CD4-positive, alpha-beta T cell (primary cell): ENCODE measurements at regions not wholly inside any gene's neighbourhood (a gene's known extent, or its start where the extent isn't known, plus 50 kb on each side); places are given as distances from the start of the nearest gene placed in this dataset.

Source experiments
- ATAC-seq: fragments of 200-7000 bp; cut with Tn5 transposase; one replicate; pipeline ENCODE4 v1.10.0; 2022; ENCODE audit warnings: mild to moderate bottlenecking; ENCODE audit not compliant: poor library complexity
- CTCF ChIA-PET: fragments of 350-600 bp; sonication (Branson Sonifier 250); formaldehyde crosslinking; loops from one replicate; lab custom pipeline; 2021; ENCODE audit warnings: antibody characterized with exemption, inconsistent platforms; lab: Charles Lee
- POLR2A ChIA-PET: fragments of 350-600 bp; sonication (Branson Sonifier 250); formaldehyde crosslinking; loops from one replicate; lab custom pipeline; 2021; ENCODE audit warnings: antibody characterized with exemption, inconsistent platforms; lab: Charles Lee
- DNase-seq, 14 experiments: peaks; one replicate each; pipeline ENCODE4 v3.0.0-alpha.2; 2013 to 2020; ENCODE audit warnings: mixed read lengths in 2 of 14
- H3K27ac ChIP-seq, 2 donors: one replicate each; pipeline versions ENCODE4 v1.5.1 to v1.7.0; 2013; ENCODE audit warnings: low read length in 2 of 2, low read depth in 1 of 2, mild to moderate bottlenecking in 1 of 2
- H3K27me3 ChIP-seq, 2 experiments: 1 replicate in 1 of 2; 2 replicates in 1 of 2; pipeline versions ENCODE4 v1.6.1 to v1.7.0; 2013; ENCODE audit warnings: low read length in 2 of 2, control low read depth in 1 of 2, mild to moderate bottlenecking in 1 of 2, moderate library complexity in 1 of 2; ENCODE audit not compliant: insufficient read depth in 2 of 2, control insufficient read depth in 1 of 2
- H3K36me3 ChIP-seq: one replicate; pipeline ENCODE4 v1.6.1; 2013; ENCODE audit warnings: low read length, control low read depth; ENCODE audit not compliant: insufficient read depth
- H3K4me1 ChIP-seq: one replicate; pipeline ENCODE4 v1.6.1; 2013; ENCODE audit warnings: low read length, control low read depth; ENCODE audit not compliant: insufficient read depth
- H3K4me3 ChIP-seq: one replicate; pipeline ENCODE4 v1.5.1; 2013; ENCODE audit warnings: mild to moderate bottlenecking, low read length, moderate library complexity
- H3K9me3 ChIP-seq, 2 experiments: 1 replicate in 1 of 2; 2 replicates in 1 of 2; pipeline versions ENCODE4 v1.6.1 to v1.7.0; 2013; ENCODE audit warnings: low read length in 2 of 2, mild to moderate bottlenecking in 2 of 2, control low read depth in 1 of 2, moderate library complexity in 1 of 2; ENCODE audit not compliant: control insufficient read depth in 1 of 2, insufficient read depth in 1 of 2
- H3K27ac Mint-ChIP-seq: one replicate; pipeline ENCODE4 v1.8.0; 2020; ENCODE audit warnings: mixed read lengths
- H3K27me3 Mint-ChIP-seq: one replicate; pipeline ENCODE4 v1.8.0; 2021; ENCODE audit warnings: mixed read lengths
- H3K36me3 Mint-ChIP-seq: one replicate; pipeline ENCODE4 v1.8.0; 2021; ENCODE audit warnings: low read depth, mixed read lengths
- H3K4me1 Mint-ChIP-seq: one replicate; pipeline ENCODE4 v1.8.0; 2021; ENCODE audit warnings: low read depth, mixed read lengths
- H3K4me3 Mint-ChIP-seq: one replicate; pipeline ENCODE4 v1.8.0; 2020; ENCODE audit warnings: mild to moderate bottlenecking, mixed read lengths
- H3K9me3 Mint-ChIP-seq: one replicate; pipeline ENCODE4 v1.8.0; 2020; ENCODE audit warnings: mixed read lengths
- CTCF ChIP-seq: fragments of 200-600 bp; IDR thresholded peaks from one replicate; pipeline ENCODE4 v1.8.0; 2022; ENCODE audit warnings: antibody characterized with exemption, mild to moderate bottlenecking
- intact Hi-C, 2 experiments: fragments of 100-400 bp; cut with DNase I in 1 of 2; cut with micrococcal nuclease in 1 of 2; formaldehyde crosslinking; loops; one replicate each; pipeline versions ENCODE4 v1.15.1 to v1.9.0; 2023 to 2025; cut with DNase I, micrococcal nuclease

DNA sequence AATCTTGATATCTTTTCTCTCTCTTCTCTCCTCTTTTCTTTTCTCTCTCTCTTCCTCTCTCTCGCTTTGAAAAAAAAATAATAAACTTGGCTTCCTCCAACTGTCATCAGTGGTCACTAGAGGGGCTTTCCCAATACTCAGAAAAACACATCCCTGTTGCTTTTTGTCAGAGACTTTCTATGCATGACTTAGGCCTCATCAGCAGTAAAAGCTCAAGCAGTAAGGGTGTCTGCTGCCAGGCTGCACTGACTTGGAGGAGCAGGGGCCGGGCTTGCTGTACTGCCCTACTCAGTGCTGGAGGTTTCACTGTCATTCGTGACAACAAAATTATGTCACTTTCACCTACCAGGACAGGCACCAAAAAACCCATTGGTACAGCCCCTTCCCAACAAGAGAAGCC is 272.0 kb downstream of the ADGB start:
- POLR2A ChIA-PET = no interaction called here
- H3K9me3 Mint-ChIP-seq = no peaks in the 10 kb centered on the region
- H3K4me3 Mint-ChIP-seq = no peak overlapping the region
- no peaks in the 10 kb centered on the region for H3K4me1 Mint-ChIP-seq
- H3K36me3 ChIP-seq = no peaks in the 10 kb centered on the region
- no peaks in the 10 kb centered on the region for H3K4me1 ChIP-seq
- CTCF ChIA-PET = no interaction called here
- ATAC-seq = no peak
- no peaks in the 10 kb centered on the region for H3K9me3 ChIP-seq
- no peaks in the 10 kb centered on the region for H3K36me3 Mint-ChIP-seq
- no peak overlapping the region for H3K27ac ChIP-seq
- no peak overlapping the region for H3K4me3 ChIP-seq
- no peak for DNase-seq
- intact Hi-C loops = no loop called here
- no peaks in the 10 kb centered on the region for H3K27me3 Mint-ChIP-seq
- H3K27me3 ChIP-seq = no peaks in the 10 kb centered on the region
- H3K27ac Mint-ChIP-seq = no peak overlapping the region
- TF ChIP-seq CTCF = no peak

- CTCF ChIA-PET = no interaction called here
- H3K27ac ChIP-seq = no peak overlapping the region
- intact Hi-C loops = no loop called here
- ATAC-seq (no peak), DNase-seq (no peak)
- no peak overlapping the region for H3K27ac Mint-ChIP-seq
- no peaks in the 10 kb centered on the region for H3K4me1 ChIP-seq
- no peaks in the 10 kb centered on the region for H3K9me3 ChIP-seq
- no peaks in the 10 kb centered on the region for H3K27me3 Mint-ChIP-seq
- no peak overlapping the region for H3K4me3 ChIP-seq
- no peaks in the 10 kb centered on the region for H3K4me1 Mint-ChIP-seq
- no peaks in the 10 kb centered on the region for H3K36me3 ChIP-seq
- POLR2A ChIA-PET = no interaction called here
- no peaks in the 10 kb centered on the region for H3K9me3 Mint-ChIP-seq
- no peak overlapping the region for H3K4me3 Mint-ChIP-seq
- no peaks in the 10 kb centered on the region for H3K27me3 ChIP-seq
- no peaks in the 10 kb centered on the region for H3K36me3 Mint-ChIP-seq
- TF ChIP-seq CTCF = no peak
These were observed 273.0 kb downstream of the ADGB start for GRCh38 chr6:146871611-146872425.

- TF ChIP-seq CTCF = no peak
- no peak overlapping the region for H3K4me3 ChIP-seq
- DNase-seq = no peak
- no peak overlapping the region for H3K4me3 Mint-ChIP-seq
- no peaks in the 10 kb centered on the region for H3K9me3 Mint-ChIP-seq
- H3K27ac ChIP-seq = no peak overlapping the region
- H3K27me3 Mint-ChIP-seq = no peaks in the 10 kb centered on the region
- intact Hi-C loops = no loop called here
- H3K4me1 Mint-ChIP-seq = no peaks in the 10 kb centered on the region
- H3K27ac Mint-ChIP-seq = no peak overlapping the region
- no peaks in the 10 kb centered on the region for H3K4me1 ChIP-seq
- ChIA-PET POLR2A (no interaction called here), CTCF (no interaction called here)
- H3K27me3 ChIP-seq = no peaks in the 10 kb centered on the region
- H3K9me3 ChIP-seq = no peaks in the 10 kb centered on the region
- no peaks in the 10 kb centered on the region for H3K36me3 ChIP-seq
- ATAC-seq = no peak
- no peaks in the 10 kb centered on the region for H3K36me3 Mint-ChIP-seq
These were observed 273.6 kb downstream of the ADGB start for GRCh38 chr6:146872426-146872785.
